PC-9 (cell line): ENCODE measurements at regions not wholly inside any gene's neighbourhood (a gene's known extent, or its start where the extent isn't known, plus 50 kb on each side); places are given as distances from the start of the nearest gene placed in this dataset.
A peak's percentile ranks its signal among the peaks of the same experiment; 100 is the strongest.

Source experiments
- BruUV-seq: library from RNA; stranded (reverse); fragments of 400-500 nt; replicated peaks from 2 replicates; lab custom pipeline; 2021; lab: Mats Ljungman, UMichigan
- CTCF ChIA-PET: fragments of 300-600 bp; sonication (Branson Sonifier 250); formaldehyde crosslinking; loops from one replicate; lab custom pipeline; 2022; ENCODE audit warnings: antibody characterized with exemption; lab: Charles Lee
- POLR2A ChIA-PET: fragments of 300-600 bp; sonication (Branson Sonifier 250); formaldehyde crosslinking; loops from one replicate; lab custom pipeline; 2022; ENCODE audit warnings: antibody characterized with exemption; ENCODE audit not compliant: unreplicated experiment; lab: Charles Lee
- DNase-seq, 2 experiments: peaks; one replicate each; pipeline versions ENCODE4 v3.0.0 to v3.0.0-alpha.2; 2015 to 2022; ENCODE audit warnings: mixed read lengths in 1 of 2
- H2AFZ ChIP-seq: fragments of 200-600 bp; sonication (generic); 2 replicates; pipeline ENCODE4 v1.8.1; 2017; ENCODE audit warnings: antibody characterized with exemption
- H3F3A ChIP-seq: fragments of 200-600 bp; sonication (generic); 2 replicates; pipeline ENCODE4 v1.8.1; 2017; ENCODE audit warnings: antibody characterized with exemption, mild to moderate bottlenecking, low read depth; ENCODE audit not compliant: insufficient read depth
- H3K27ac ChIP-seq: fragments of 200-600 bp; sonication (generic); 2 replicates; pipeline ENCODE4 v1.6.1; 2016; ENCODE audit warnings: mixed run types
- H3K27me3 ChIP-seq: fragments of 200-600 bp; sonication (generic); 2 replicates; pipeline ENCODE4 v1.6.1; 2016; ENCODE audit warnings: low read depth, mixed run types; ENCODE audit not compliant: insufficient read depth
- H3K36me3 ChIP-seq: fragments of 200-600 bp; sonication (generic); 2 replicates; pipeline ENCODE4 v1.6.1; 2016; ENCODE audit warnings: low read depth, mixed run types
- H3K4me1 ChIP-seq: fragments of 200-600 bp; sonication (generic); replicated peaks from 2 replicates; pipeline ENCODE4 v1.6.1; 2016; ENCODE audit warnings: mixed run types; ENCODE audit not compliant: insufficient read depth
- H3K4me2 ChIP-seq: fragments of 200-600 bp; sonication (generic); 2 replicates; pipeline ENCODE4 v1.6.1; 2017; ENCODE audit warnings: mixed run types
- H3K4me3 ChIP-seq: fragments of 200-600 bp; sonication (generic); 2 replicates; pipeline ENCODE4 v1.6.1; 2016; ENCODE audit warnings: mixed run types
- H3K79me2 ChIP-seq: fragments of 200-600 bp; sonication (generic); 2 replicates; pipeline ENCODE4 v1.6.1; 2017; ENCODE audit warnings: low read depth, mixed run types
- H3K9me2 ChIP-seq: fragments of 200-600 bp; sonication (generic); 2 replicates; pipeline ENCODE4 v1.8.1; 2017; ENCODE audit warnings: mild to moderate bottlenecking; ENCODE audit not compliant: insufficient read depth
- H3K9me3 ChIP-seq: fragments of 200-600 bp; sonication (generic); 2 replicates; pipeline ENCODE4 v1.8.1; 2016; ENCODE audit warnings: low read depth; ENCODE audit not compliant: insufficient read depth
- H4K20me1 ChIP-seq: fragments of 200-600 bp; sonication (generic); 2 replicates; pipeline ENCODE4 v1.8.1; 2017; ENCODE audit not compliant: insufficient read depth
- CTCF ChIP-seq: fragments of 200-600 bp; sonication (generic); conservative IDR thresholded peaks from 2 replicates; pipeline ENCODE4 v1.6.1; 2017; ENCODE audit warnings: mixed run types, antibody characterized with exemption, mild to moderate bottlenecking, moderate library complexity
- EZH2 ChIP-seq: fragments of 200-600 bp; sonication (generic); IDR thresholded peaks from 2 replicates; pipeline ENCODE4 v1.8.0; 2017; ENCODE audit warnings: antibody characterized with exemption, low read depth
- intact Hi-C: fragments of 100-400 bp; cut with micrococcal nuclease; formaldehyde crosslinking; loops from one replicate; pipeline ENCODE4 v1.10.0; 2022; ENCODE audit not compliant: unreplicated experiment

DNA sequence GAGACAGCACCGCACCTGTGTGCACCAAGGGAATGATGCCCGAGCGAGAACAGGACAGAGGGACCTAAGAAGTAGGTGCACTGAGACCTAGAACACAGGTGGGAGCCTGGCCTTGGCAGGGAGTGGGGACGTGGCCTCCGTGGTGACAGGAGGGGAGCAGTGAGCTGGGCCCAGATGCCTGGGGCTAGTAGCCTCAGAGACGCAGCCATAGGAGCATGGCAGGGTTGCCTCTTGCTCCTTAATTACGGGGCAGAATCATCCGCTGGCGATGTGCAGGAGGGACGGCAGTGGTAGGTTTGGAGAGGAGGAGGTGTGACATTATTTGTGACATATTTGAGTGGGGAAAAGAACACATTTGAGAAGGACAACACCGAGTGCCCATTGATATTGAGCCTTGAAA is 57.0 kb upstream of the HPCAL1 start:
- no peak for TF ChIP-seq EZH2
- no peak for TF ChIP-seq CTCF
- no peak for DNase-seq
- no peaks in the 10 kb centered on the region for H3K36me3 ChIP-seq
- peaks cover 11% of the 10 kb centered on the region for H3K9me3 ChIP-seq
- H3K9me2 ChIP-seq = no peaks in the 10 kb centered on the region
- H3F3A ChIP-seq = no peaks in the 10 kb centered on the region; the same call in 1 of the 2 replicates
- H3K4me2 ChIP-seq = no peak overlapping the region
- no peaks in the 10 kb centered on the region for H4K20me1 ChIP-seq
- H3K27ac ChIP-seq = no peak overlapping the region
- H3K27me3 ChIP-seq = no peaks in the 10 kb centered on the region
- intact Hi-C loops = no loop called here
- CTCF ChIA-PET = no interaction called here
- no TSS peak for BruUV-seq
- no peaks in the 10 kb centered on the region for H3K79me2 ChIP-seq
- no peaks in the 10 kb centered on the region for H3K4me1 ChIP-seq
- POLR2A ChIA-PET = no interaction called here
- H2AFZ ChIP-seq = peak overlapping the region; percentile 31; the same call in 1 of the 2 replicates
- no peak overlapping the region for H3K4me3 ChIP-seq

DNA sequence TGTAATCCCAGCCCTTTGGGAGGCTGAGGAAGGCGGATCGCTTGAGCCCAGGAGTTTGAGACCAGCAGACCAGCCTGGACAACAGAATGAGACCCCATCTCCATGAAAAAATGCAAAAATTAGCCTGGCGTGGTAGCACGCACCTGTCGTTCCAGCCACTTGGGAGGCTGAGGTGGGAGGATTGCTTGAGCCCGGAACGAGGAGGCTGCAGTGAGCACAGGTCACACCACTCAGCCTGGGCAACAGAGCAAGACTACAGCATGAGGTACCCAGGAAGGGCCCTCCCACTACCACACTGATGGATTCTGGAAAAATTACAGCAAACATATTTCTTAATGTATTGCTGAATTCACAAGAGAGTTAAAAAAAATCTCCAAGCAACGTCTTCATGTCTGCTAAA is 56.3 kb upstream of the HPCAL1 start:
- no peaks in the 10 kb centered on the region for H4K20me1 ChIP-seq
- H3K4me3 ChIP-seq = no peak overlapping the region
- peaks cover 15% of the 10 kb centered on the region for H3K9me3 ChIP-seq
- H3K9me2 ChIP-seq = no peaks in the 10 kb centered on the region
- ChIA-PET POLR2A (no interaction called here), CTCF (no interaction called here)
- no TSS peak for BruUV-seq
- no peak for DNase-seq
- TF ChIP-seq CTCF (no peak), EZH2 (no peak)
- H3K4me2 ChIP-seq = no peak overlapping the region
- no peaks in the 10 kb centered on the region for H3K4me1 ChIP-seq
- no peaks in the 10 kb centered on the region for H3K36me3 ChIP-seq
- H3K79me2 ChIP-seq = no peaks in the 10 kb centered on the region
- intact Hi-C loops = no loop called here
- no peak overlapping the region for H3K27ac ChIP-seq
- no peak overlapping the region for H2AFZ ChIP-seq
- H3F3A ChIP-seq = no peaks in the 10 kb centered on the region; the same call in 1 of the 2 replicates
- H3K27me3 ChIP-seq = no peaks in the 10 kb centered on the region

DNA sequence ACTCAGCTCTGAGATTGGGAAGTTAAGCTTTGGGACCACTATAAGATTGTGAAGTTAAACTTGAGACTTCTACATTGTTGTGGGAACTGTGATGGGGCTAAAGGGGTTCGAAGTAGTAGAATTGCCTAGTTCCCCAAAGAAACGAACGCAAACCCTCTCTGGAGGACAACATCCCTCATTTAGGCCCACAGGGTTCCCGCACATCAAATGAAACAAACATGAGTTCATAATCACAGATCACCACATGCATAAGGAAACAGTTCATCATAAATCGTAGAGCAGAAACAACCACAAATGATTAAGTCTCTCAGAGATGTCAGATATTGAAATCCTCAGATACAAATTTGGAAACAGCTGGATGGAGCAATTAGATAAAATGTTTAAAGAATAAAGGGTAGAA is 55.9 kb upstream of the HPCAL1 start:
- no peaks in the 10 kb centered on the region for H3K9me2 ChIP-seq
- no peaks in the 10 kb centered on the region for H3K79me2 ChIP-seq
- no peak overlapping the region for H3K27ac ChIP-seq
- TF ChIP-seq EZH2 (no peak), CTCF (no peak)
- ChIA-PET CTCF (no interaction called here), POLR2A (no interaction called here)
- H3K9me3 ChIP-seq = peaks cover 15% of the 10 kb centered on the region
- DNase-seq = no peak
- no peaks in the 10 kb centered on the region for H3K27me3 ChIP-seq
- H3F3A ChIP-seq = no peaks in the 10 kb centered on the region; the same call in 1 of the 2 replicates
- no peak overlapping the region for H3K4me2 ChIP-seq
- no peaks in the 10 kb centered on the region for H3K4me1 ChIP-seq
- intact Hi-C loops = no loop called here
- H3K4me3 ChIP-seq = no peak overlapping the region
- no peaks in the 10 kb centered on the region for H3K36me3 ChIP-seq
- no peak overlapping the region for H2AFZ ChIP-seq
- no peaks in the 10 kb centered on the region for H4K20me1 ChIP-seq
- BruUV-seq = no TSS peak
